MM.1S (cell line): ENCODE measurements at regions not wholly inside any gene's neighbourhood (a gene's known extent, or its start where the extent isn't known, plus 50 kb on each side); places are given as distances from the start of the nearest gene placed in this dataset.
"Not testable (repeated sequence)": the region's sequence is repeated elsewhere in the genome, so short reads cannot be mapped to it uniquely, and the experiment has no call there.

Experiments
- DNase-seq: peaks from one replicate; pipeline ENCODE4 v3.0.0-alpha.2; 2015
- H2AFZ ChIP-seq: fragments of 300-600 bp; sonication (generic); 2 replicates; pipeline ENCODE4 v1.6.0; 2016; ENCODE audit warnings: antibody characterized with exemption, low read length
- H3F3A ChIP-seq: fragments of 300-600 bp; sonication (generic); 2 replicates; pipeline ENCODE4 v1.6.1; 2016; ENCODE audit warnings: mild to moderate bottlenecking, antibody characterized with exemption, low read length, moderate library complexity, mixed read lengths; ENCODE audit not compliant: insufficient read depth
- H3K27ac ChIP-seq: fragments of 300-600 bp; sonication (generic); 2 replicates; pipeline ENCODE4 v1.5.1; 2016; ENCODE audit warnings: mild to moderate bottlenecking, low read length
- H3K27me3 ChIP-seq: fragments of 300-600 bp; sonication (generic); replicated peaks from 2 replicates; pipeline ENCODE4 v1.6.0; 2016; ENCODE audit warnings: low read length; ENCODE audit not compliant: insufficient read depth
- H3K36me3 ChIP-seq: fragments of 300-600 bp; sonication (generic); replicated peaks from 2 replicates; pipeline ENCODE4 v1.6.1; 2016; ENCODE audit warnings: mild to moderate bottlenecking, low read length, mixed read lengths; ENCODE audit not compliant: insufficient read depth
- H3K4me1 ChIP-seq: fragments of 300-600 bp; sonication (generic); 2 replicates; pipeline ENCODE4 v1.6.1; 2016; ENCODE audit warnings: low read length, mixed read lengths
- H3K4me2 ChIP-seq: fragments of 300-600 bp; sonication (generic); 2 replicates; pipeline ENCODE4 v1.6.0; 2016; ENCODE audit warnings: low read depth, low read length
- H3K4me3 ChIP-seq: fragments of 300-600 bp; sonication (generic); 2 replicates; pipeline ENCODE4 v1.5.1; 2016; ENCODE audit warnings: low read length, mixed read lengths
- H3K79me2 ChIP-seq: fragments of 300-600 bp; sonication (generic); 2 replicates; pipeline ENCODE4 v1.6.1; 2016; ENCODE audit warnings: mixed run types, low read length, mixed read lengths
- H3K9ac ChIP-seq: fragments of 300-600 bp; sonication (generic); 2 replicates; pipeline ENCODE4 v1.6.1; 2016; ENCODE audit warnings: low read length, mixed read lengths
- H3K9me2 ChIP-seq: fragments of 300-600 bp; sonication (generic); replicated peaks from 2 replicates; pipeline ENCODE4 v1.6.1; 2016; ENCODE audit warnings: mild to moderate bottlenecking, low read length, mixed read lengths; ENCODE audit not compliant: insufficient read depth
- H3K9me3 ChIP-seq: fragments of 300-600 bp; sonication (generic); replicated peaks from 2 replicates; pipeline ENCODE4 v1.6.1; 2016; ENCODE audit warnings: mild to moderate bottlenecking, low read length, mixed read lengths; ENCODE audit not compliant: insufficient read depth
- H4K20me1 ChIP-seq: fragments of 300-600 bp; sonication (generic); 2 replicates; pipeline ENCODE4 v1.6.1; 2016; ENCODE audit warnings: mild to moderate bottlenecking, low read length, moderate library complexity, mixed read lengths; ENCODE audit not compliant: insufficient read depth
- EZH2 ChIP-seq: fragments of 300-600 bp; sonication (generic); optimal IDR thresholded peaks from 2 replicates; pipeline ENCODE3; 2017; ENCODE audit warnings: low read depth, mild to moderate bottlenecking, antibody characterized with exemption, low read length, mixed read lengths
- EZH2phosphoT487 ChIP-seq: fragments of 300-600 bp; sonication (generic); IDR thresholded peaks from 2 replicates; pipeline ENCODE4 v1.6.1; 2018; ENCODE audit warnings: antibody characterized with exemption, low read length
- TF ChIP-seq, protein P1 (sequence below): fragments of 300-600 bp; sonication (generic); IDR thresholded peaks from 2 replicates; pipeline ENCODE4 v1.5.1; 2016; ENCODE audit warnings: antibody characterized with exemption, low read length, mixed read lengths

DNA sequence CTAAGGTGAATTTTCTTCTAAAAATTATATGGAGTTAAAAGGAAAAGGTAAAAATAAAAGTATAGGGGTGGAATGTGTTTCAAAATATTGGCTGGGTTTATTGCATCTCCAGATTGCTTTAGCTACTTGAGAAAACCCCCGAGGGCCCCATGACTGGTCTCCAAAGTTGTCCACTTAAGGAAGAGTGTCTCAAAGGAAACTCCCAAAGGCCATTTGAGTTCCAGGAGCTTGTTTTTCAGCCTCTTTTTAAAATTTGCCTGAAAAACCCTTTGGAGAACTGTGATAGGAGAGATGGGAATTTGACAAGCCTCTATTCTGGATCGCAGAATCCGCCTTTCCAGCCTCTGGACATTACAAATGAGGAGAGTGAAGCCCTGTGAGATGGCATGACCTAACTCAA, 225.6 kb downstream of the ZNF326 start:
- no peak for DNase-seq
- TF ChIP-seq EZH2 (no peak), EZH2phosphoT487 (no peak)
- TF ChIP-seq, protein P1, sequence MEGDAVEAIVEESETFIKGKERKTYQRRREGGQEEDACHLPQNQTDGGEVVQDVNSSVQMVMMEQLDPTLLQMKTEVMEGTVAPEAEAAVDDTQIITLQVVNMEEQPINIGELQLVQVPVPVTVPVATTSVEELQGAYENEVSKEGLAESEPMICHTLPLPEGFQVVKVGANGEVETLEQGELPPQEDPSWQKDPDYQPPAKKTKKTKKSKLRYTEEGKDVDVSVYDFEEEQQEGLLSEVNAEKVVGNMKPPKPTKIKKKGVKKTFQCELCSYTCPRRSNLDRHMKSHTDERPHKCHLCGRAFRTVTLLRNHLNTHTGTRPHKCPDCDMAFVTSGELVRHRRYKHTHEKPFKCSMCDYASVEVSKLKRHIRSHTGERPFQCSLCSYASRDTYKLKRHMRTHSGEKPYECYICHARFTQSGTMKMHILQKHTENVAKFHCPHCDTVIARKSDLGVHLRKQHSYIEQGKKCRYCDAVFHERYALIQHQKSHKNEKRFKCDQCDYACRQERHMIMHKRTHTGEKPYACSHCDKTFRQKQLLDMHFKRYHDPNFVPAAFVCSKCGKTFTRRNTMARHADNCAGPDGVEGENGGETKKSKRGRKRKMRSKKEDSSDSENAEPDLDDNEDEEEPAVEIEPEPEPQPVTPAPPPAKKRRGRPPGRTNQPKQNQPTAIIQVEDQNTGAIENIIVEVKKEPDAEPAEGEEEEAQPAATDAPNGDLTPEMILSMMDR, result no peak
- H3K9ac ChIP-seq, result no peak overlapping the region
- H3K36me3 ChIP-seq, result no peaks in the 10 kb centered on the region
- no peak overlapping the region for H3K27ac ChIP-seq
- no peaks in the 10 kb centered on the region for H3F3A ChIP-seq
- H3K4me2 ChIP-seq, result no peak overlapping the region
- no peak overlapping the region for H2AFZ ChIP-seq
- no peak overlapping the region for H3K4me3 ChIP-seq
- H3K79me2 ChIP-seq, result no peaks in the 10 kb centered on the region
- no peaks in the 10 kb centered on the region for H3K9me2 ChIP-seq
- H4K20me1 ChIP-seq, result no peaks in the 10 kb centered on the region
- H3K4me1 ChIP-seq, result no peaks in the 10 kb centered on the region
- no peaks in the 10 kb centered on the region for H3K9me3 ChIP-seq
- H3K27me3 ChIP-seq, result no peaks in the 10 kb centered on the region

DNA sequence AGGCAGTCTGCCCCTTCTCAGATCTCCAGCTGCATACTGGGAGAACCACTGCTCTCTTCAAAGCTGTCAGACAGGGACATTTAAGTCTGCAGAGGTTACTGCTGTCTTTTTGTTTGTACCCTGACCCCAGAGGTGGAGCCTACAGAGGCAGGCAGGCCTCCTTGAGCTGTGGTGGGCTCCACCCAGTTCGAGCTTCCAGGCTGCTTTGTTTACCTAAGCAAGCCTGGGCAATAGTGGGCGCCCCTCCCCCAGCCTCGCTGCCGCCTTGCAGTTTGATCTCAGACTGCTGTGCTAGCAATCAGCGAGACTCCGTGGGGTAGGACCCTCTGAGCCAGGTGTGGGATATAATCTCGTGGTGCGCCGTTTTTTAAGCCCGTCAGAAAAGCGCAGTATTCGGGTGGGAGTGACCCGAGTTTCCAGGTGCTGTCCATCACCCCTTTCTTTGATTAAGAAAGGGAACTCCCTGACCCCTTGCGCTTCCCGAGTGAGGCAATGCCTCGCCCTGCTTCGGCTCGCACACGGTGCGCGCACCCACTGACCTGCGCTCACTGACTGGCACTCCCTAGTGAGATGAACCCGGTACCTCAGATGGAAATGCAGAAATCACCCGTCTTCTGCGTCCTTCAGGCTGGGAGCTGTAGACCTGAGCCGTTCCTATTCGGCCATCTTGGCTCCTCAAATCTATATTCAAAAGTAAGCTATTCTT, 224.4 kb downstream of the ZNF326 start:
- not testable (repeated sequence) for H3K36me3 ChIP-seq, H3K9ac ChIP-seq, H3K4me3 ChIP-seq, H2AFZ ChIP-seq, H3K4me2 ChIP-seq, H3K9me2 ChIP-seq, H3K9me3 ChIP-seq, DNase-seq, H3F3A ChIP-seq, H3K27ac ChIP-seq, H3K79me2 ChIP-seq, H4K20me1 ChIP-seq, H3K4me1 ChIP-seq, H3K27me3 ChIP-seq

DNA sequence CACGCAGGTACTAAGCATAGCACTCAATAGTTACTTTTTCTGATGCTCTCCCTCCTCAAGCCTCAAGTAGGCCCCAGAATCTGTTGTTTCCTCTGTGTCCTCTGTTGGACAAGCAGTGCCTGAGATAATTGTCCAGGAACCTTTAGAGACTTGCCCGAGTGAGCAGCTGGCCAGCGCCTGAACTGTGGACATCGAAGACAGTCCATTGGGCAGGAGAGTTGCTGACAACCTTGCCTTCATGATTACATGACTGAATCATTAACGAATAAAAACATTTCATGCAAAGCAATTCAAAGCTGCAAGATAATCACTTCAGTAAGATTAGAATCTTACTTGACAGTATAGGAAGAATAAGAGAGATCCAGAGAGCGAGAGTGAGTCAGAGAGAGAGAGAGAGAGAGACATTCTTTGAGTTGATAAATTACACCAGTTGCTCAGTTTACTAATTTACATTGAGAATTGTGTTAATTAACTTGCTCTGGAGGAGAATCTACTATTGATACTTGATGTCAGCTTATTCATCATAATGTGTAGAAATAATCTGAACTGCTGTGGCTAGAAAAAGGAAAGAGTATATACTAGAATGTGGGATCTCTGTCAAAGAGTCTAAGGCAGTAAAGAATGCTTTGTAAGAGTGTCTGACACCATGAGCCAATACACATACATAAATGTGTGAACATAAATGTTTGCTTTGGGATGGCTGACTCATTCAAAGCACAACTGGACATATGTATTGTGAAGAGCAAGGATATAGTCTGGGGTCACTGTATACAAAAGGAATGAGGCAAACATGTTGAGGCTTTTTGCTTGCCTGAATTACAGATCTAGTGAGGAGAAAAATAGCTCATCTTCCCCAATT, 216.0 kb downstream of the ZNF326 start:
- TF ChIP-seq EZH2 (no peak), EZH2phosphoT487 (no peak)
- TF ChIP-seq, protein P1, result no peak
- Histone ChIP-seq H3K4me3 (no peak overlapping the region), H3K79me2 (no peaks in the 10 kb centered on the region), H4K20me1 (no peaks in the 10 kb centered on the region), H3K9me2 (no peaks in the 10 kb centered on the region), H3K4me2 (no peak overlapping the region), H3K27ac (no peak overlapping the region), H2AFZ (no peak overlapping the region), H3K36me3 (no peaks in the 10 kb centered on the region), H3F3A (no peaks in the 10 kb centered on the region), H3K9ac (no peak overlapping the region), H3K4me1 (no peaks in the 10 kb centered on the region), H3K27me3 (no peaks in the 10 kb centered on the region), H3K9me3 (no peaks in the 10 kb centered on the region)
- DNase-seq, result no peak

DNA sequence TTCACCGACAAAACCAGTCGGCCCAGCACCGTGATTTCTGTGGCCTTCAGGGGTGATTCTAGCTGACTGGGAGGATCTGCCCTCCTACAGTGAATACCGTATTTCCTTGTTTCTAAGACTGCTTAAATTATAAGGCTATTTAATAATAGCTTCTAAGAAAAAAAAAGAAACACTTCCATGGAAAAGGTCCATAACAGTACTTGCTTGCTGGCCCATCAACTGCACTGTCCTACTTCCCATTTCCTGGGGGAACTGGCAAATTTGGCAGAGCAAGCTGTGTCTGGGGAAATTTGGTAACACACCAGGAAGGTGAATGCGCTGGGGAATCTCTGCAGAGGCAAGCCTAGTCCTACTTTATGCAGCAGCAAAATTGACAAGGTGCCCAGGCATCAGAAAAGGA, 214.0 kb downstream of the ZNF326 start:
- H3K4me2 ChIP-seq, result no peak overlapping the region

More for the DNA sequence above, 214.0 kb downstream of the ZNF326 start:
- Histone ChIP-seq H3K9me2 (no peaks in the 10 kb centered on the region), H4K20me1 (no peaks in the 10 kb centered on the region), H3K36me3 (no peaks in the 10 kb centered on the region), H3K27me3 (no peaks in the 10 kb centered on the region), H3K9ac (no peak overlapping the region), H3K79me2 (no peaks in the 10 kb centered on the region), H2AFZ (no peak overlapping the region), H3K9me3 (no peaks in the 10 kb centered on the region), H3K4me3 (no peak overlapping the region), H3F3A (0 out of 2 replicates have a peak, but pooled peaks cover 3% of the 10 kb centered on the region), H3K27ac (no peak overlapping the region), H3K4me1 (peaks cover 13% of the 10 kb centered on the region)
- no peak for DNase-seq
- TF ChIP-seq EZH2, result no peak
- no peak for TF ChIP-seq EZH2phosphoT487
- TF ChIP-seq, protein P1, result no peak
